CD14-positive monocyte (primary cell): ENCODE measurements at regions not wholly inside any gene's neighbourhood (a gene's known extent, or its start where the extent isn't known, plus 50 kb on each side); places are given as distances from the start of the nearest gene placed in this dataset.

Experiments
- DNase-seq, 3 donors: peaks; one replicate each; pipeline ENCODE4 v3.0.0-alpha.2; 2011 to 2022
- H2AFZ ChIP-seq: 2 replicates; pipeline ENCODE4 v1.6.0; 2012; ENCODE audit warnings: mild to moderate bottlenecking, low read depth, low read length, inconsistent platforms; ENCODE audit not compliant: insufficient read depth, poor library complexity, severe bottlenecking
- H3K27ac ChIP-seq, 2 donors: 1 replicate in 1 of 2; 2 replicates in 1 of 2; pipeline ENCODE4 v1.5.1; 2012 to 2013; ENCODE audit warnings: low read length in 2 of 2, control low read depth in 1 of 2, inconsistent platforms in 1 of 2, low read depth in 1 of 2, mild to moderate bottlenecking in 1 of 2
- H3K27me3 ChIP-seq, 2 donors: one replicate each; pipeline versions ENCODE4 v1.6.0 to v1.6.1; 2011 to 2013; ENCODE audit warnings: low read length in 2 of 2; ENCODE audit not compliant: control insufficient read depth in 2 of 2, insufficient read depth in 2 of 2
- H3K36me3 ChIP-seq, 2 donors: replicated peaks in 1 of 2; 1 replicate in 1 of 2; 2 replicates in 1 of 2; pipeline versions ENCODE4 v1.5.1 to v1.6.1; 2012 to 2013; ENCODE audit warnings: low read length in 2 of 2, control low read depth in 1 of 2, inconsistent platforms in 1 of 2, mild to moderate bottlenecking in 1 of 2; ENCODE audit not compliant: insufficient read depth in 2 of 2, control insufficient read depth in 1 of 2
- H3K4me1 ChIP-seq, 2 donors: 1 replicate in 1 of 2; 2 replicates in 1 of 2; pipeline versions ENCODE4 v1.5.1 to v1.6.1; 2012 to 2013; ENCODE audit warnings: low read length in 2 of 2, control low read depth in 1 of 2, inconsistent platforms in 1 of 2, mild to moderate bottlenecking in 1 of 2, moderate library complexity in 1 of 2; ENCODE audit not compliant: insufficient read depth in 2 of 2, control insufficient read depth in 1 of 2
- H3K4me2 ChIP-seq: replicated peaks from 2 replicates; pipeline ENCODE3; 2012; ENCODE audit warnings: low read length, moderate library complexity, mild to moderate bottlenecking; ENCODE audit not compliant: poor library complexity, severe bottlenecking; ENCODE audit errors: extremely low read depth
- H3K4me3 ChIP-seq, 3 experiments: fragments of 200-600 bp in 1 of 3; sonication (generic) in 1 of 3; replicated peaks in 1 of 3; 1 replicate in 2 of 3; 2 replicates in 1 of 3; pipeline ENCODE4 v1.5.1; 2011 to 2013; ENCODE audit warnings: low read length in 3 of 3, mild to moderate bottlenecking in 3 of 3, control low read depth in 2 of 3, low read depth in 2 of 3, inconsistent platforms in 1 of 3, moderate library complexity in 1 of 3
- H3K79me2 ChIP-seq: 2 replicates; pipeline ENCODE4 v1.6.0; 2012; ENCODE audit warnings: mild to moderate bottlenecking, control low read depth, inconsistent platforms, low read length, moderate library complexity; ENCODE audit not compliant: insufficient read depth
- H3K9ac ChIP-seq: 2 replicates; pipeline ENCODE4 v1.6.0; 2017; ENCODE audit warnings: low read length, mild to moderate bottlenecking; ENCODE audit not compliant: insufficient read depth, poor library complexity, severe bottlenecking
- H3K9me3 ChIP-seq, 2 donors: replicated peaks in 1 of 2; 1 replicate in 1 of 2; 2 replicates in 1 of 2; pipeline versions ENCODE4 v1.5.1 to v1.6.1; 2012 to 2013; ENCODE audit warnings: low read length in 2 of 2, control low read depth in 1 of 2; ENCODE audit not compliant: control insufficient read depth in 1 of 2, insufficient read depth in 1 of 2
- H4K20me1 ChIP-seq: 2 replicates; pipeline ENCODE4 v1.6.0; 2012; ENCODE audit warnings: mild to moderate bottlenecking, low read length, control low read depth, moderate library complexity; ENCODE audit not compliant: insufficient read depth
- H3K27ac Mint-ChIP-seq, 7 donors: one replicate each; pipeline ENCODE4 v1.8.0; 2020; ENCODE audit warnings: mild to moderate bottlenecking in 7 of 7, mixed read lengths in 7 of 7, moderate library complexity in 6 of 7, inconsistent platforms in 2 of 7
- H3K27me3 Mint-ChIP-seq, 3 donors: one replicate each; pipeline ENCODE4 v1.8.0; 2021 to 2022; ENCODE audit warnings: low read depth in 3 of 3, mild to moderate bottlenecking in 3 of 3, mixed read lengths in 3 of 3, moderate library complexity in 3 of 3, inconsistent platforms in 1 of 3
- H3K36me3 Mint-ChIP-seq, 2 donors: one replicate each; pipeline ENCODE4 v1.8.0; 2020; ENCODE audit warnings: mixed read lengths in 2 of 2, inconsistent platforms in 1 of 2, mild to moderate bottlenecking in 1 of 2
- H3K4me1 Mint-ChIP-seq: one replicate; pipeline ENCODE4 v1.8.0; 2020; ENCODE audit warnings: mild to moderate bottlenecking, mixed read lengths
- H3K4me3 Mint-ChIP-seq, 2 donors: one replicate each; pipeline ENCODE4 v1.8.0; 2020; ENCODE audit warnings: mild to moderate bottlenecking in 2 of 2, mixed read lengths in 2 of 2, moderate library complexity in 1 of 2
- H3K9me3 Mint-ChIP-seq, 7 donors: one replicate each; pipeline ENCODE4 v1.8.0; 2020 to 2022; ENCODE audit warnings: mixed read lengths in 7 of 7, mild to moderate bottlenecking in 6 of 7, moderate library complexity in 6 of 7, inconsistent platforms in 2 of 7
- WGBS: methylation state at CpG from one replicate; pipeline ENCODE4 v1.1.5; 2013; ENCODE audit warnings: missing lambda C conversion rate; ENCODE audit not compliant: insufficient coverage; 5-methylcytosine and 5-hydroxymethylcytosine counted together
- intact Hi-C, 2 donors: fragments of 100-400 bp; cut with micrococcal nuclease; formaldehyde crosslinking; loops; one replicate each; pipeline versions ENCODE4 v1.15.0 to v1.15.1; 2023
- TF ChIP-seq, protein P1 (sequence below): fragments of 200-600 bp; IDR thresholded peaks from one replicate; pipeline ENCODE4 v1.8.0; 2022; ENCODE audit warnings: antibody characterized with exemption, mild to moderate bottlenecking

DNA sequence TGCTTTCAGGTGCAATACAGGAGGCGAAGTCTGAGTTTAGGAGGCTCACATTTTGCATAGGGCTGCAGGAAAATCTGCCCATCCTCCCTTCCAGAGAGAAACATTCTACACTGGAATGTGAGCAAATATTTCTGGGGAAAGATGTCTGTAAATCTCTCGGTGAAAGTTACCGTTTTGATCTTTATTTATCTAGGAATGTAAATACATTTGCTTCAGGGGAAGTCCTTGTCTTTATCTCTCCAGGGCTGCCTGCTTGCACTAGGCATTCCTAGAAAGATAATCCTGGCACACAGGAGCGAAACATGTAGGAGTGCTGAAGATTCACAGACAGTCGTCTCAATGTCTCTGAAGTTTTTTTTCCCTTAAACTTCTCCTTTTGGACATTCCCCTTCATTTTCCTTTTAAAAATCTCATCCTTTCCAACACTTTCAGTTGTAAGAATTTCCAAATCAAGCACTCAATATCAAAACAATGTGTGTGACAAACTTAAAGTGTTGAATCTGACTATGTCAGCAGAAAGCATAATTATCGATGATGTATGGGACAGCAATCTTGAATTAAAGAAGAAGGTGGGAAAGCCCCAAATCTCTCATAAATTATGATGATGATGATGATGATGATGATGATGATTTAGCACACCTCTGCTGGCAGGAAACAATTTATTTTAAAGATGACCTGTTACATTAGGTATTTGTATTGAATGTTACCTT lies 113.4 kb upstream of the RESF1 start:
- H3K9me3 ChIP-seq: peaks cover 44 to 47% of the 10 kb centered on the region in 2 donors
- no peaks in the 10 kb centered on the region for H3K79me2 ChIP-seq
- H3K4me3 Mint-ChIP-seq: no peak overlapping the region
- H3K36me3 Mint-ChIP-seq: peaks cover 3 to 4% of the 10 kb centered on the region in 2 donors
- intact Hi-C loops: no loop called here
- no peak for DNase-seq
- H3K27me3 Mint-ChIP-seq: peaks cover 0 to 2% (median 0%) of the 10 kb centered on the region in 3 donors
- no peaks in the 10 kb centered on the region for H3K4me1 ChIP-seq
- 91% methylated on average over 4 of the region's 6 CpGs for WGBS
- no peaks in the 10 kb centered on the region for H3K27me3 ChIP-seq
- H3K27ac Mint-ChIP-seq: no peak overlapping the region
- no peak overlapping the region for H3K27ac ChIP-seq
- H3K36me3 ChIP-seq: no peaks in the 10 kb centered on the region
- TF ChIP-seq, protein P1, sequence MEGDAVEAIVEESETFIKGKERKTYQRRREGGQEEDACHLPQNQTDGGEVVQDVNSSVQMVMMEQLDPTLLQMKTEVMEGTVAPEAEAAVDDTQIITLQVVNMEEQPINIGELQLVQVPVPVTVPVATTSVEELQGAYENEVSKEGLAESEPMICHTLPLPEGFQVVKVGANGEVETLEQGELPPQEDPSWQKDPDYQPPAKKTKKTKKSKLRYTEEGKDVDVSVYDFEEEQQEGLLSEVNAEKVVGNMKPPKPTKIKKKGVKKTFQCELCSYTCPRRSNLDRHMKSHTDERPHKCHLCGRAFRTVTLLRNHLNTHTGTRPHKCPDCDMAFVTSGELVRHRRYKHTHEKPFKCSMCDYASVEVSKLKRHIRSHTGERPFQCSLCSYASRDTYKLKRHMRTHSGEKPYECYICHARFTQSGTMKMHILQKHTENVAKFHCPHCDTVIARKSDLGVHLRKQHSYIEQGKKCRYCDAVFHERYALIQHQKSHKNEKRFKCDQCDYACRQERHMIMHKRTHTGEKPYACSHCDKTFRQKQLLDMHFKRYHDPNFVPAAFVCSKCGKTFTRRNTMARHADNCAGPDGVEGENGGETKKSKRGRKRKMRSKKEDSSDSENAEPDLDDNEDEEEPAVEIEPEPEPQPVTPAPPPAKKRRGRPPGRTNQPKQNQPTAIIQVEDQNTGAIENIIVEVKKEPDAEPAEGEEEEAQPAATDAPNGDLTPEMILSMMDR: no peak
- H2AFZ ChIP-seq: no peak overlapping the region
- no peaks in the 10 kb centered on the region for H4K20me1 ChIP-seq
- no peak overlapping the region for H3K9ac ChIP-seq
- H3K9me3 Mint-ChIP-seq: peaks cover 12 to 60% (median 45%) of the 10 kb centered on the region in 7 donors
- H3K4me1 Mint-ChIP-seq: peaks cover 4% of the 10 kb centered on the region
- no peak overlapping the region for H3K4me2 ChIP-seq
- H3K4me3 ChIP-seq: no peak overlapping the region

DNA sequence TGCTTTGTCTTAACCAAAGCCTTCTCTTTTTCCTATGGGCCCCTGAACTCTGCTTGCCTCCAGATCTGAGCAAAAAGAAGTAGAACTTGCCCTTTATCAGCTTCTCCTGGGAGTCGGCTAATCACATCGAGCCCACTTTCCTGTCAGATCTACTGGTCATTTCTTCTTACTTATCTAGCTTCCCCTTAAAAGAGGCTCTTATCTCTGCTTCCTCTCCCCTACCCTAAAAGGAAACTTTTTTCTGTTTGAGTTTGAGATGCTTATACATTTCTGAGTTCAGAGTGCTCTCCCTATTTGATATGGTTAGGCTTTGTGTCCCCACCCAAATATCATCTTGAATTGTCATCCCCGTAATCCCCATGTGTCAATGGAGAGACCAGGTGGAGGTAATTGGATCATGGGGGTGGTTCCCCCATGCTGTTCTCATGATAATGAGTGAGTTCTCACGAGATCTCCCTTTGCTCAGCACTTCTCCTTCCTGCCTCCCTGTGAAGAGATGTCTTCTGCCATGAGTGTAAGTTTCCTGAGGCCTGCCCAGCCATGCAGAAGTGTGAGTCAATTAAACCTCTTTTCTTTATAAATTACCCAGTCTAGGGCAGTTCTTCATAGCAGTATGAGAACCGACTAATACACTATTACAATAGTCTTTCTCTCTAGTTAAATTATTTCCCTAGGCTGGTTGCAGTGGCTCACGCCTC lies 114.7 kb upstream of the AMN1 start:
- Histone ChIP-seq H3K79me2 (no peaks in the 10 kb centered on the region), H3K4me2 (no peak overlapping the region), H2AFZ (no peak overlapping the region), H3K27ac (no peak overlapping the region), H3K9ac (no peak overlapping the region), H3K36me3 (no peaks in the 10 kb centered on the region), H3K9me3 (peaks cover 23 to 43% of the 10 kb centered on the region in 2 donors), H4K20me1 (no peaks in the 10 kb centered on the region), H3K27me3 (no peaks in the 10 kb centered on the region), H3K4me3 (no peak overlapping the region), H3K4me1 (no peaks in the 10 kb centered on the region)
- Mint-ChIP-seq H3K36me3 (peaks cover 3 to 4% of the 10 kb centered on the region in 2 donors), H3K4me3 (no peak overlapping the region), H3K27ac (peak overlapping the region in 1 of 7 donors; percentile 60), H3K4me1 (peaks cover 4% of the 10 kb centered on the region), H3K27me3 (peaks cover 0 to 2% (median 0%) of the 10 kb centered on the region in 3 donors), H3K9me3 (peaks cover 12 to 52% (median 37%) of the 10 kb centered on the region in 7 donors)
- WGBS: 63% methylated on average over 4 of the region's 6 CpGs
- intact Hi-C loops: no loop called here
- TF ChIP-seq, protein P1: no peak
- DNase-seq: no peak
